B cell (primary cell): ENCODE measurements at regions not wholly inside any gene's neighbourhood (a gene's known extent, or its start where the extent isn't known, plus 50 kb on each side); places are given as distances from the start of the nearest gene placed in this dataset.
"Not testable (repeated sequence)": the region's sequence is repeated elsewhere in the genome, so short reads cannot be mapped to it uniquely, and the experiment has no call there.

Experiments
- ATAC-seq: fragments of 200-7000 bp; cut with Tn5 transposase; one replicate; pipeline ENCODE4 v1.10.0; 2021; ENCODE audit warnings: low read depth, mild to moderate bottlenecking, moderate number of reproducible peaks, moderate library complexity
- CTCF ChIA-PET: fragments of 350-600 bp; sonication (Branson Sonifier 250); formaldehyde crosslinking; loops from one replicate; lab custom pipeline; 2021; ENCODE audit warnings: antibody characterized with exemption, inconsistent platforms; lab: Charles Lee
- POLR2A ChIA-PET: fragments of 350-600 bp; sonication (Branson Sonifier 250); formaldehyde crosslinking; loops from one replicate; lab custom pipeline; 2021; ENCODE audit warnings: antibody characterized with exemption; lab: Charles Lee
- DNase-seq: peaks from one replicate; pipeline ENCODE4 v3.0.0; 2013
- H2AFZ ChIP-seq: 2 replicates; pipeline ENCODE4 v1.6.1; 2012; ENCODE audit warnings: mild to moderate bottlenecking, low read depth, low read length; ENCODE audit not compliant: insufficient read depth, poor library complexity, severe bottlenecking
- H3K27ac ChIP-seq, 2 donors: 1 replicate in 1 of 2; 2 replicates in 1 of 2; pipeline ENCODE4 v1.5.1; 2012 to 2013; ENCODE audit warnings: low read length in 2 of 2, mild to moderate bottlenecking in 2 of 2, moderate library complexity in 1 of 2
- H3K27me3 ChIP-seq, 4 experiments: fragments of 200-600 bp in 1 of 4; sonication (generic) in 1 of 4; replicated peaks in 1 of 4; 1 replicate in 2 of 4; 2 replicates in 2 of 4; pipeline versions ENCODE4 v1.6.1 to v1.7.0; 2013 to 2016; ENCODE audit warnings: low read length in 3 of 4, mild to moderate bottlenecking in 2 of 4, mixed read lengths in 1 of 4, moderate library complexity in 1 of 4; ENCODE audit not compliant: insufficient read depth in 4 of 4, control insufficient read depth in 3 of 4; ENCODE audit errors: control extremely low read depth in 1 of 4
- H3K36me3 ChIP-seq, 2 experiments: replicated peaks in 1 of 2; 1 replicate in 1 of 2; 2 replicates in 1 of 2; pipeline versions ENCODE4 v1.6.1 to v1.7.1; 2013; ENCODE audit warnings: low read length in 1 of 2; ENCODE audit not compliant: insufficient read depth in 2 of 2, control insufficient read depth in 1 of 2; ENCODE audit errors: control extremely low read depth in 1 of 2, extremely low read depth in 1 of 2
- H3K4me1 ChIP-seq, 2 donors: fragments of 200-600 bp in 1 of 2; sonication (generic) in 1 of 2; 1 replicate in 1 of 2; 2 replicates in 1 of 2; pipeline versions ENCODE4 v1.5.1 to v1.6.1; 2013 to 2017; ENCODE audit warnings: low read length in 2 of 2; ENCODE audit not compliant: control insufficient read depth in 2 of 2, insufficient read depth in 2 of 2
- H3K4me2 ChIP-seq: replicated peaks from 2 replicates; pipeline ENCODE3; 2012; ENCODE audit warnings: mild to moderate bottlenecking, low read depth, low read length; ENCODE audit not compliant: poor library complexity, severe bottlenecking
- H3K4me3 ChIP-seq, 5 experiments: fragments of 200-600 bp in 1 of 5; sonication (generic) in 1 of 5; 1 replicate in 3 of 5; 2 replicates in 2 of 5; pipeline versions ENCODE4 v1.5.1 to v1.7.0; 2011 to 2016; ENCODE audit warnings: low read length in 4 of 5, mild to moderate bottlenecking in 4 of 5, low read depth in 2 of 5, control low read depth in 1 of 5, moderate library complexity in 1 of 5; ENCODE audit not compliant: insufficient read depth in 1 of 5; ENCODE audit errors: control extremely low read depth in 1 of 5, extremely low read depth in 1 of 5
- H3K79me2 ChIP-seq: fragments of 200-600 bp; sonication (generic); one replicate; pipeline ENCODE4 v1.6.0; 2016; ENCODE audit warnings: low read length; ENCODE audit not compliant: control insufficient read depth, insufficient read depth
- H3K9ac ChIP-seq: fragments of 200-600 bp; sonication (generic); 2 replicates; pipeline ENCODE4 v1.6.1; 2017; ENCODE audit warnings: mild to moderate bottlenecking, low read length, moderate library complexity
- H3K9me3 ChIP-seq, 3 donors: one replicate each; pipeline versions ENCODE4 v1.6.1 to v1.7.1; 2013; ENCODE audit warnings: low read length in 2 of 3; ENCODE audit not compliant: control insufficient read depth in 2 of 3, insufficient read depth in 1 of 3; ENCODE audit errors: control extremely low read depth in 1 of 3
- H4K20me1 ChIP-seq: 2 replicates; pipeline ENCODE4 v1.6.0; 2012; ENCODE audit warnings: mild to moderate bottlenecking, low read length; ENCODE audit not compliant: insufficient read depth, control insufficient read depth, poor library complexity, severe bottlenecking
- H3K27ac Mint-ChIP-seq: one replicate; pipeline ENCODE4 v1.8.0; 2021; ENCODE audit warnings: mixed read lengths
- H3K27me3 Mint-ChIP-seq: one replicate; pipeline ENCODE4 v1.8.0; 2021; ENCODE audit warnings: mixed read lengths
- H3K4me1 Mint-ChIP-seq: one replicate; pipeline ENCODE4 v1.8.0; 2021; ENCODE audit warnings: mixed read lengths
- H3K4me3 Mint-ChIP-seq: one replicate; pipeline ENCODE4 v1.8.0; 2021; ENCODE audit warnings: mixed read lengths
- H3K9me3 Mint-ChIP-seq: one replicate; pipeline ENCODE4 v1.8.0; 2022; ENCODE audit warnings: mixed read lengths; ENCODE audit not compliant: insufficient read depth
- CTCF ChIP-seq: fragments of 200-600 bp; IDR thresholded peaks from one replicate; pipeline ENCODE4 v1.8.0; 2022; ENCODE audit warnings: antibody characterized with exemption, mild to moderate bottlenecking
- EZH2 ChIP-seq: IDR thresholded peaks from 2 replicates; pipeline ENCODE4 v1.6.1; 2012; ENCODE audit warnings: borderline replicate concordance, low read depth, mild to moderate bottlenecking, moderate library complexity, low read length; ENCODE audit not compliant: insufficient read depth, poor library complexity, severe bottlenecking
- WGBS: methylation state at CpG from one replicate; pipeline ENCODE4 v1.1.5; 2013; ENCODE audit warnings: missing lambda C conversion rate; ENCODE audit not compliant: insufficient coverage; 5-methylcytosine and 5-hydroxymethylcytosine counted together
- intact Hi-C: fragments of 100-400 bp; cut with micrococcal nuclease; formaldehyde crosslinking; loops from one replicate; pipeline ENCODE4 v1.10.0; 2022

- TF ChIP-seq CTCF (no peak), EZH2 (no peak)
- no peak overlapping the region for H3K27ac Mint-ChIP-seq
- no peak overlapping the region for H2AFZ ChIP-seq
- WGBS: no CpG with 5 or more reads among the region's 1 CpG
- no peaks in the 10 kb centered on the region for H4K20me1 ChIP-seq
- peaks cover 10% of the 10 kb centered on the region for H3K9me3 Mint-ChIP-seq
- H3K27ac ChIP-seq: no peak overlapping the region
- CTCF ChIA-PET: no interaction called here
- no peak overlapping the region for H3K4me2 ChIP-seq
- peaks cover 0 to 7% (median 6%) of the 10 kb centered on the region in 3 donors for H3K9me3 ChIP-seq
- H3K4me1 Mint-ChIP-seq: no peaks in the 10 kb centered on the region
- POLR2A ChIA-PET: no interaction called here
- H3K9ac ChIP-seq: no peak overlapping the region
- no peaks in the 10 kb centered on the region for H3K27me3 Mint-ChIP-seq
- H3K4me3 Mint-ChIP-seq: no peak overlapping the region
- intact Hi-C loops: no loop called here
- no peaks in the 10 kb centered on the region for H3K36me3 ChIP-seq
- no peaks in the 10 kb centered on the region for H3K27me3 ChIP-seq
- ATAC-seq: no peak
- H3K79me2 ChIP-seq: no peaks in the 10 kb centered on the region
- H3K4me3 ChIP-seq: no peak overlapping the region
- no peaks in the 10 kb centered on the region for H3K4me1 ChIP-seq
- no peak for DNase-seq
Observed at GRCh38 chr2:138423745-138424144, 77.8 kb upstream of the SPOPL start.

GRCh38 chr2:138424436-138425140 is 77.0 kb upstream of the SPOPL start:
- Histone ChIP-seq H3K4me2 (no peak overlapping the region), H3K79me2 (no peaks in the 10 kb centered on the region), H4K20me1 (no peaks in the 10 kb centered on the region), H3K9ac (no peak overlapping the region), H3K9me3 (peaks cover 0 to 7% (median 6%) of the 10 kb centered on the region in 3 donors), H3K4me3 (no peak overlapping the region), H3K27ac (no peak overlapping the region), H3K36me3 (no peaks in the 10 kb centered on the region), H3K27me3 (no peaks in the 10 kb centered on the region), H2AFZ (no peak overlapping the region), H3K4me1 (no peaks in the 10 kb centered on the region)
- ChIA-PET POLR2A (no interaction called here), CTCF (no interaction called here)
- Mint-ChIP-seq H3K4me1 (no peaks in the 10 kb centered on the region), H3K27ac (no peak overlapping the region), H3K9me3 (peaks cover 11% of the 10 kb centered on the region), H3K4me3 (no peak overlapping the region), H3K27me3 (no peaks in the 10 kb centered on the region)
- intact Hi-C loops: no loop called here
- WGBS: 100% methylated on average over 2 of the region's 4 CpGs
- no peak for TF ChIP-seq CTCF
- TF ChIP-seq EZH2: no peak
- no peak for ATAC-seq
- no peak for DNase-seq

GRCh38 chr2:138426116-138426515 is 75.5 kb upstream of the SPOPL start:
- H3K4me3 Mint-ChIP-seq, H2AFZ ChIP-seq, H3K4me3 ChIP-seq, H3K27ac ChIP-seq, ATAC-seq, H3K4me1 Mint-ChIP-seq, POLR2A ChIA-PET, DNase-seq, H3K4me2 ChIP-seq, H3K36me3 ChIP-seq, H3K27me3 ChIP-seq, H3K9me3 ChIP-seq, H4K20me1 ChIP-seq, H3K4me1 ChIP-seq, H3K79me2 ChIP-seq, H3K27ac Mint-ChIP-seq, intact Hi-C loops, CTCF ChIA-PET, H3K27me3 Mint-ChIP-seq, H3K9ac ChIP-seq: not testable (repeated sequence)
- WGBS: 100% methylated on average over 2 of the region's 5 CpGs
- peaks cover 11% of the 10 kb centered on the region for H3K9me3 Mint-ChIP-seq
